Panc1 (cell line): ENCODE measurements at regions not wholly inside any gene's neighbourhood (a gene's known extent, or its start where the extent isn't known, plus 50 kb on each side); places are given as distances from the start of the nearest gene placed in this dataset.

Source experiments
- ATAC-seq: fragments of 200-7000 bp; cut with Tn5 transposase; 2 replicates; pipeline ENCODE4 v1.9.1; 2020; ENCODE audit warnings: mild to moderate bottlenecking, moderate library complexity
- BruUV-seq: library from RNA; stranded (reverse); fragments of 400-500 nt; replicated peaks from 2 replicates; lab custom pipeline; 2021; lab: Mats Ljungman, UMichigan
- CTCF ChIA-PET: fragments of 300-600 bp; sonication (Branson Sonifier 250); formaldehyde crosslinking; loops from one replicate; lab custom pipeline; 2022; ENCODE audit warnings: antibody characterized with exemption; lab: Charles Lee
- POLR2A ChIA-PET: fragments of 300-600 bp; sonication (Branson Sonifier 250); formaldehyde crosslinking; loops from one replicate; lab custom pipeline; 2022; ENCODE audit warnings: antibody characterized with exemption; lab: Charles Lee
- DNase-seq: peaks from one replicate; pipeline ENCODE4 v3.0.0-alpha.2; 2010; ENCODE audit warnings: low read depth, low spot score
- H3K27ac ChIP-seq: 2 replicates; pipeline ENCODE4 v1.5.1; 2011; ENCODE audit warnings: mild to moderate bottlenecking, low read length, inconsistent platforms
- H3K27me3 ChIP-seq: fragments of 200-500 bp; sonication (Bioruptor generic); 2 replicates; pipeline ENCODE4 v1.6.0; 2014; ENCODE audit warnings: low read length, inconsistent platforms; ENCODE audit not compliant: control insufficient read depth, insufficient read depth
- H3K36me3 ChIP-seq: fragments of 200-500 bp; sonication (Bioruptor generic); 2 replicates; pipeline ENCODE4 v1.5.1; 2014; ENCODE audit warnings: inconsistent platforms, mild to moderate bottlenecking, low read length, moderate library complexity; ENCODE audit not compliant: control insufficient read depth, insufficient read depth
- H3K4me1 ChIP-seq: 2 replicates; pipeline ENCODE4 v1.5.1; 2011; ENCODE audit warnings: inconsistent platforms, mild to moderate bottlenecking, low read length, moderate library complexity; ENCODE audit not compliant: control insufficient read depth, insufficient read depth
- H3K4me3 ChIP-seq, 2 experiments: 2 replicates each; pipeline ENCODE4 v1.5.1; 2011 to 2012; ENCODE audit warnings: low read depth in 2 of 2, low read length in 2 of 2, mild to moderate bottlenecking in 2 of 2, inconsistent platforms in 1 of 2, moderate library complexity in 1 of 2
- H3K9me3 ChIP-seq: fragments of 200-500 bp; sonication (Bioruptor generic); 2 replicates; pipeline ENCODE4 v1.5.1; 2014; ENCODE audit warnings: low read depth, mild to moderate bottlenecking, inconsistent platforms, low read length, moderate library complexity; ENCODE audit not compliant: control insufficient read depth, insufficient read depth
- CTCF ChIP-seq: fragments of 450-650 bp; IDR thresholded peaks from 2 replicates; pipeline ENCODE4 v1.5.1; 2017; ENCODE audit warnings: mild to moderate bottlenecking
- POLR2AphosphoS5 ChIP-seq: IDR thresholded peaks from 2 replicates; pipeline ENCODE4 v1.6.1; 2012; ENCODE audit warnings: mild to moderate bottlenecking, low read depth, low read length, moderate library complexity
- SIN3A ChIP-seq: IDR thresholded peaks from 2 replicates; pipeline ENCODE4 v1.6.1; 2012; ENCODE audit warnings: low read depth, mild to moderate bottlenecking, low read length, moderate library complexity, borderline replicate concordance; ENCODE audit not compliant: insufficient read depth
- TCF7L2 ChIP-seq: IDR thresholded peaks from 2 replicates; pipeline ENCODE4 v1.6.1; 2011; ENCODE audit warnings: mild to moderate bottlenecking, low read depth, low read length, inconsistent platforms
- in situ Hi-C: cut with HindIII; loops from 2 replicates; pipeline ENCODE4 v1.10.0; 2016; ENCODE audit warnings: low sequenced_read_pairs, low pct_unique_long_range_greater_than_20kb
- intact Hi-C: fragments of 100-400 bp; cut with micrococcal nuclease; formaldehyde crosslinking; loops from one replicate; pipeline ENCODE4 v1.10.0; 2022; ENCODE audit not compliant: unreplicated experiment
- TF ChIP-seq, protein P1 (sequence below), 2 experiments: IDR thresholded peaks; 2 replicates each; pipeline ENCODE4 v1.6.1; 2011 to 2012; ENCODE audit warnings: low read depth in 2 of 2, control low read depth in 1 of 2, low read length in 1 of 2, mild to moderate bottlenecking in 1 of 2, moderate library complexity in 1 of 2; ENCODE audit not compliant: insufficient read depth in 1 of 2

GRCh38 chr12:85367936-85368335 lies 87.9 kb downstream of the ALX1 start:
- Histone ChIP-seq H3K36me3 (no peaks in the 10 kb centered on the region), H3K9me3 (no peaks in the 10 kb centered on the region), H3K4me3 (no peak overlapping the region), H3K27me3 (no peaks in the 10 kb centered on the region), H3K27ac (no peak overlapping the region), H3K4me1 (no peaks in the 10 kb centered on the region)
- BruUV-seq: no TSS peak
- no peak for DNase-seq
- no peak for TF ChIP-seq POLR2AphosphoS5
- TF ChIP-seq, protein P1, sequence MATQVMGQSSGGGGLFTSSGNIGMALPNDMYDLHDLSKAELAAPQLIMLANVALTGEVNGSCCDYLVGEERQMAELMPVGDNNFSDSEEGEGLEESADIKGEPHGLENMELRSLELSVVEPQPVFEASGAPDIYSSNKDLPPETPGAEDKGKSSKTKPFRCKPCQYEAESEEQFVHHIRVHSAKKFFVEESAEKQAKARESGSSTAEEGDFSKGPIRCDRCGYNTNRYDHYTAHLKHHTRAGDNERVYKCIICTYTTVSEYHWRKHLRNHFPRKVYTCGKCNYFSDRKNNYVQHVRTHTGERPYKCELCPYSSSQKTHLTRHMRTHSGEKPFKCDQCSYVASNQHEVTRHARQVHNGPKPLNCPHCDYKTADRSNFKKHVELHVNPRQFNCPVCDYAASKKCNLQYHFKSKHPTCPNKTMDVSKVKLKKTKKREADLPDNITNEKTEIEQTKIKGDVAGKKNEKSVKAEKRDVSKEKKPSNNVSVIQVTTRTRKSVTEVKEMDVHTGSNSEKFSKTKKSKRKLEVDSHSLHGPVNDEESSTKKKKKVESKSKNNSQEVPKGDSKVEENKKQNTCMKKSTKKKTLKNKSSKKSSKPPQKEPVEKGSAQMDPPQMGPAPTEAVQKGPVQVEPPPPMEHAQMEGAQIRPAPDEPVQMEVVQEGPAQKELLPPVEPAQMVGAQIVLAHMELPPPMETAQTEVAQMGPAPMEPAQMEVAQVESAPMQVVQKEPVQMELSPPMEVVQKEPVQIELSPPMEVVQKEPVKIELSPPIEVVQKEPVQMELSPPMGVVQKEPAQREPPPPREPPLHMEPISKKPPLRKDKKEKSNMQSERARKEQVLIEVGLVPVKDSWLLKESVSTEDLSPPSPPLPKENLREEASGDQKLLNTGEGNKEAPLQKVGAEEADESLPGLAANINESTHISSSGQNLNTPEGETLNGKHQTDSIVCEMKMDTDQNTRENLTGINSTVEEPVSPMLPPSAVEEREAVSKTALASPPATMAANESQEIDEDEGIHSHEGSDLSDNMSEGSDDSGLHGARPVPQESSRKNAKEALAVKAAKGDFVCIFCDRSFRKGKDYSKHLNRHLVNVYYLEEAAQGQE (IDR thresholded peaks at IDR 0.05; ENCODE audit: insufficient read depth in 1 of 2, low read depth in 2 of 2, low read length in 1 of 2): no peak
- no peak for TF ChIP-seq SIN3A
- TF ChIP-seq TCF7L2: no peak
- no peak for TF ChIP-seq CTCF
- in situ Hi-C loops (no loop called here), intact Hi-C loops (no loop called here)
- POLR2A ChIA-PET: no interaction called here
- no peak for ATAC-seq
- CTCF ChIA-PET: no interaction called here

GRCh38 chr12:85369365-85370154 lies 89.5 kb downstream of the ALX1 start:
- CTCF ChIA-PET: no interaction called here
- Histone ChIP-seq H3K27me3 (no peaks in the 10 kb centered on the region), H3K4me3 (no peak overlapping the region), H3K36me3 (no peaks in the 10 kb centered on the region), H3K4me1 (no peaks in the 10 kb centered on the region), H3K27ac (no peak overlapping the region), H3K9me3 (no peaks in the 10 kb centered on the region)
- ATAC-seq (no peak), DNase-seq (no peak)
- TF ChIP-seq, protein P1 (IDR thresholded peaks at IDR 0.05; ENCODE audit: insufficient read depth in 1 of 2, low read depth in 2 of 2, low read length in 1 of 2): no peak
- TF ChIP-seq TCF7L2 (no peak), SIN3A (no peak), POLR2AphosphoS5 (no peak), CTCF (no peak)
- in situ Hi-C loops (no loop called here), intact Hi-C loops (no loop called here)
- no TSS peak for BruUV-seq
- POLR2A ChIA-PET: no interaction called here
